GM13977 (cell line): ENCODE measurements at regions not wholly inside any gene's neighbourhood (a gene's known extent, or its start where the extent isn't known, plus 50 kb on each side); places are given as distances from the start of the nearest gene placed in this dataset.

Experiments used
- DNase-seq: peaks from one replicate; pipeline ENCODE4 v3.0.0; 2012; ENCODE audit warnings: low spot score
- CTCF ChIP-seq: IDR thresholded peaks from 2 replicates; pipeline ENCODE4 v1.5.1; 2012; ENCODE audit warnings: mild to moderate bottlenecking, control low read depth; ENCODE audit not compliant: insufficient read depth; ENCODE audit errors: extremely low read depth, missing control alignments
- in situ Hi-C: fragments of 300-500 bp; cut with MboI; formaldehyde crosslinking; loops from one replicate; pipeline ENCODE4 v1.12.0; 2022; ENCODE audit warnings: low sequenced_read_pairs, low pct_unique_long_range_greater_than_20kb, mixed read lengths, inconsistent platforms; ENCODE audit not compliant: unreplicated experiment

DNA sequence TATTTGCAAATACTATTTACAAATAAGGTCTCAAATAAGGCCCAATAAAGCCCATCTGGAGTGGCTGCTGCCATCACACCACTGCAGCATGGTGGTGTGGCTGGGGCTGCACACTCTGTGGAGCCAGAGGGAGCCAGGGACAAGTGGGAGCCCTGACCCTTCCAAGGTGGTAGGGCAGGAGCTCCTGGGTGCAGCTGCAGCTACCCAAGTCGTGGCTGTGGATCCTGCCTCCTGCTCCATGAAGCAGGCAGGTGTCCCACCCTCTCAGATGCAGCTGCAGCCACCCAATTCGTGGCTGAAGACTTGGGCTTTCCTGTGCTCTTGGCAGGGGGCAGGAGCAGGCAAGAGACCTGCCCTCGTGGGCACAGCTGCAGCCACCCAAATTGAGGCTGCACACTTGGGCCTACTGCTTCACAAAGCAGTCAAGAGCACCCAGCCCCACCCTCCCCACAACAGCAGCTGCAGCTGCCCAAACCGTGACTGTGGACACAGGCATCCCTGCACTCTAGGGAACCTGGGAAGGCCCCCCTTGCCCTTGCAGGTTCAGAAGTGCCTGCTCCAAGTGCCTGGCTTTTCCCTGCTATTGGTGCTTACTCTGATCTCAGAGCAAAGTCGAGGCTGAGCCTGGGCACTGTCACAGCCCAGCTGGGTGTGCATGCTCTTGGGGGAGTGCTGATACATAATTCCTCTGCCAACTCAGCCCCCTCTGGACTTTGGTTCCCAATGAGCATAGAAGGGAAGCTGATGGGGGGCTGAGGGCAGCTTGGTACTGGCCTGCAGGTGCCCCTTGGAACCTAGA lies 614.8 kb downstream of the PCDH18 start:
- in situ Hi-C loops: no loop called here
- no peak for TF ChIP-seq CTCF
- DNase-seq: no peak

GRCh38 chr4:136909626-136910025 lies 622.7 kb downstream of the PCDH18 start:
- no peak for TF ChIP-seq CTCF

DNA sequence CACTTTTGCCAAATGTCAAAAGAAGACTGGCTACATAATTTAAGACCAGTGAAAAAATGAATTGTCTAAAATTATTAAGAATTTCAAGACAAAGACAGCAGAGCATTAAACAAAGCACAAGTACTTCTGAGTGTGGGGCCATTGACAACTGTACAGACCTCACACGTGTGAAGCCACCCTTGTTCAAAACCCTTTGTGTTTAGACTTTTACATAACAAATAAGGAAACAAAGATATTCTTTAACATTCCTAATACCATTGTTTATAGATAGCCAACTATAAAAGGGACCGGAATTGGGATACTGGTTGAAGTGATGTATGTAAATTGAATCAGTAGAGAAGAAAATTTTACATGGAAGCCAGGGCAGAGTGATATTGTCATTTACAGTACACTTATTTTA lies 624.2 kb downstream of the PCDH18 start:
- in situ Hi-C loops: no loop called here
- no peak for DNase-seq
- TF ChIP-seq CTCF: no peak

More at GRCh38 chr4:136909626-136910025, 622.7 kb downstream of the PCDH18 start:
- in situ Hi-C loops: no loop called here
- no peak for DNase-seq

- no peak for DNase-seq
- in situ Hi-C loops: no loop called here
- TF ChIP-seq CTCF: no peak
Observed at GRCh38 chr4:136900696-136901095, 631.6 kb downstream of the PCDH18 start.

GRCh38 chr4:136898590-136899248 lies 633.6 kb downstream of the PCDH18 start:
- no peak for DNase-seq
- no peak for TF ChIP-seq CTCF
- in situ Hi-C loops: no loop called here

GRCh38 chr4:136893573-136893972 lies 638.7 kb downstream of the PCDH18 start:
- no peak for DNase-seq
- in situ Hi-C loops: no loop called here
- no peak for TF ChIP-seq CTCF
